ENCODE measurements at regions not wholly inside any gene's neighbourhood (a gene's known extent, or its start where the extent isn't known, plus 50 kb on each side); places are given as distances from the start of the nearest gene placed in this dataset.
A peak's percentile ranks its signal among the peaks of the same experiment; 100 is the strongest.

DNA sequence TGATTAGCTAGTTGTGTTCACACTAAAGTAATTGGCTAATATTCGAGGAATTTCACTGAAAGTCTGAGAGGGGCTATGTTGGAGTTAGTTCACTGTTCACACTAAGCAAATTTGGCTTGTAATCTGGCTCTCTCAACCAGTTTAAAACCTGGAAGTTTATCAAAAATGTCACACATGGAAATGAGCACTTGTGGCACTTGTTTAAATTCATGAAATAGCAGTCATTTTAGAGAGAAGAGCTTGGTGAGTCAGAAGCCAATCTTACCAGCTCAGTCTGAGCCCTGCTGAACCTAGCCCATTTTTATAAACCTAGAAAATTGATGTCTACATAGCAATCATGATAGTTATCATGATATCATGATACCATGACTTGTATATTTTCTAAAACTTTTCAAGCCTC is 90.7 kb upstream of the JADE1 start:
- H3K9me3 ChIP-seq (replicated peaks; ENCODE audit: low read length): no peaks in the 10 kb centered on the region
- H3K4me3 ChIP-seq (ENCODE audit: low read length): no peak overlapping the region
- no peaks in the 10 kb centered on the region for H3K27me3 ChIP-seq (ENCODE audit: control insufficient read depth, insufficient read depth, low read length)
- H3K4me2 ChIP-seq (ENCODE audit: low read length): no peak overlapping the region
- peaks cover 5% of the 10 kb centered on the region for H3K4me1 ChIP-seq (ENCODE audit: control insufficient read depth, insufficient read depth, low read length)
- H3K36me3 ChIP-seq (ENCODE audit: insufficient read depth, low read length): no peaks in the 10 kb centered on the region
- H3K9ac ChIP-seq (ENCODE audit: low read depth, low read length): no peak overlapping the region

DNA sequence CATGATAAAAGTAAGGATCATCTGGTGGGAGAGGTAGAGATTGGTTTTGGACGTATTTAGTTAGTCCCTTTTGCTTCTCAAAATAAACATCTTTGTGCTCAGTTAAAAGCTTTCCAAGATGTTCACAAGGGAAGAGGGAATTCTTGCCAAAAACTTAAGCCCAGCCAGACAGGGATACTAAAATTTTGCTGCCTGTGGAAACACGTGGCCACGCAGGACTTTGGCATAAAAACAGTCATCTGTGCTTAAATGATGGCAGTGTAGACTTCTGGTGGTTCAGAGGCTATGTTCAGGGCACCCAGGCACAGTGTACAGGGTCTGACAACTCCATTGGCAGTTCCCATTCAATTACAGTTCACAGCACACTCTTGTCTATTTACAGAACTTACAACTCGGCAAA is 93.2 kb upstream of the JADE1 start:
- Histone ChIP-seq H3K9me3 (replicated peaks; ENCODE audit: low read length) (no peaks in the 10 kb centered on the region), H3K4me1 (ENCODE audit: control insufficient read depth, insufficient read depth, low read length) (peaks cover 5% of the 10 kb centered on the region), H3K27me3 (ENCODE audit: control insufficient read depth, insufficient read depth, low read length) (no peaks in the 10 kb centered on the region), H3K9ac (ENCODE audit: low read depth, low read length) (no peak overlapping the region), H3K36me3 (ENCODE audit: insufficient read depth, low read length) (no peaks in the 10 kb centered on the region), H3K4me2 (ENCODE audit: low read length) (no peak overlapping the region), H3K4me3 (ENCODE audit: low read length) (no peak overlapping the region)

DNA sequence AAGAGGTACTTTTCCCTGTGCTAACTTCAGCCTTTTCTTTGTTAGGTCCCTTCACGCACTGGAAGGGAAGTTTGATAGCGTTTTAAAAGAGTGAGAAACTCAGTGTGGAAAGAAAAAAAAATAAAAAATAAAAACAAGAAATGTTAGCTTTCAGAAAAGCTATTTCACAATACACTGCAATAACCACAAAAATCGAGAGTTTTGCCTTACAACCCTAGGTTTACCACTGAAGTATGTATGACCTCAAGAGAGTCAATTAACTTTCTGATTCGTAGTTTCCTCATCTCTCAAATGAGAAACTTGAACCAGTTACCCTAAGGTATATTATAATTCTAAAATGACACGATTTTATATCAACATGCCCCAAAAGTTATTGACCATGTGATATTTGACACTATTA is 93.9 kb upstream of the JADE1 start:
- no peaks in the 10 kb centered on the region for H3K36me3 ChIP-seq (ENCODE audit: insufficient read depth, low read length)
- no peaks in the 10 kb centered on the region for H3K9me3 ChIP-seq (replicated peaks; ENCODE audit: low read length)
- H3K4me1 ChIP-seq (ENCODE audit: control insufficient read depth, insufficient read depth, low read length): peaks cover 5% of the 10 kb centered on the region
- no peak overlapping the region for H3K4me3 ChIP-seq (ENCODE audit: low read length)
- no peak overlapping the region for H3K4me2 ChIP-seq (ENCODE audit: low read length)
- H3K9ac ChIP-seq (ENCODE audit: low read depth, low read length): no peak overlapping the region
- H3K27me3 ChIP-seq (ENCODE audit: control insufficient read depth, insufficient read depth, low read length): no peaks in the 10 kb centered on the region

DNA sequence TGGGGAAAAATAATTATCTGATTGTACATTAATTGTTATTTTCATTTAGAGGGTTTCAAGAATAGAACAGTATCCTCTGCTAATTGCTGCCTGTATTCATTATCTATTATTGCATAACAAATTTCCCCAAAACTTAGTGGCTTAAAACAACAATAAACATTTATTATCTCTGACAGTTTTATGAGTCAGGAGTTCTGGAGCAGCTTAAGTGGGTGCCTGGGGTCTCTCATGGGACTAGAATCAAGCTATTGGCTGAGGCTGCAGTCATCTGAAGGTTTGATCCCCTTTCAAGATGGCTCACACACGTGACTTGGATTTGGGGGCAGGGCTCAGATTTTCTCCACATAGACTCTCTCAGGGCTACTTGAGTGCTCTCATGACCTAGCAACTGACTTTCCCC is 98.1 kb upstream of the JADE1 start:
- Histone ChIP-seq H3K36me3 (ENCODE audit: insufficient read depth, low read length) (no peaks in the 10 kb centered on the region), H3K4me2 (ENCODE audit: low read length) (no peak overlapping the region), H3K4me1 (ENCODE audit: control insufficient read depth, insufficient read depth, low read length) (peaks cover 14% of the 10 kb centered on the region), H3K9me3 (replicated peaks; ENCODE audit: low read length) (no peaks in the 10 kb centered on the region), H3K4me3 (ENCODE audit: low read length) (no peak overlapping the region), H3K9ac (ENCODE audit: low read depth, low read length) (no peak overlapping the region), H3K27me3 (ENCODE audit: control insufficient read depth, insufficient read depth, low read length) (no peaks in the 10 kb centered on the region)

DNA sequence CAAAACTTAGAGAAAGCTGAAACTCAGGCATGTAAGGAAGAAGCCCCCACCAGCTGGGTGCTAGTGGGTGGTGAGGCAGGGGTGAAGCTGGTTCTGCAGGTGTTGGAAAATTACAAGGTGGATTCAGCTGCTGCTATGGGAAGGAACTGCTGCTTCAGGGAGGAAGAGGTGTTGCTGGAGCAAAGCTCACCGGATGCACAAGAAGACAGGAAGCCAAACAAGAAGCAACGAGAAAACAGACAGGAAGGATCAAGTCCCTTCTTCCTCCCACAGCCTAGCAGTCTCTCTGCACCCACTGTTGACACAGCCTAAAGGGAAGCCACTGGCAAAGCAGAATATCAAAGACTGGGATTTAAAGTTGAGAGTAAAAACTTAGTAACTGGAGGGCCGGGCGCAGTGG is 100.2 kb upstream of the JADE1 start:
- no peaks in the 10 kb centered on the region for H3K27me3 ChIP-seq (ENCODE audit: control insufficient read depth, insufficient read depth, low read length)
- no peaks in the 10 kb centered on the region for H3K36me3 ChIP-seq (ENCODE audit: insufficient read depth, low read length)
- no peak overlapping the region for H3K9ac ChIP-seq (ENCODE audit: low read depth, low read length)
- peaks cover 10% of the 10 kb centered on the region for H3K4me1 ChIP-seq (ENCODE audit: control insufficient read depth, insufficient read depth, low read length)
- H3K4me3 ChIP-seq (ENCODE audit: low read length): no peak overlapping the region
- no peaks in the 10 kb centered on the region for H3K9me3 ChIP-seq (replicated peaks; ENCODE audit: low read length)
- no peak overlapping the region for H3K4me2 ChIP-seq (ENCODE audit: low read length)

DNA sequence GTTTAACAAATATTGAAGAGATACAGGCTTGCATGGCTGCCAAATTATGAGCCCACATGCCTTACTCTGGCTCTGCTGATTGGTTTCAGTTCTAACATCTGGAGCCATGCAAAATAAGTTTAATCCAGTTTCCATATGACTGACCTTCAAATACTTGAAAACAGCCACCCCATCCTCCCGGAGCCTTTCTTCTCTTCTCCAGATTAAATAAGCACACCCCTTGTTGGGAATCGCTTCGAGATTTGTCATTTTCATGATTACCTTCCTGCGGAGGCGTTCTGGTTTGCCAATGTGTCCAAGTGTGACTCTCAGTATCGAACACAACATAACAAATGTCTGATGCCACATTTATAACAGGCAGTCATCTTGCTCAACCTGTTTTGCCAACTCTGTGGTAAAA is 101.6 kb upstream of the JADE1 start:
- Histone ChIP-seq H3K4me2 (ENCODE audit: low read length) (peak overlapping the region; percentile 72), H3K9me3 (replicated peaks; ENCODE audit: low read length) (no peaks in the 10 kb centered on the region), H3K9ac (ENCODE audit: low read depth, low read length) (no peak overlapping the region), H3K4me3 (ENCODE audit: low read length) (peak overlapping the region; percentile 53), H3K27me3 (ENCODE audit: control insufficient read depth, insufficient read depth, low read length) (no peaks in the 10 kb centered on the region), H3K36me3 (ENCODE audit: insufficient read depth, low read length) (no peaks in the 10 kb centered on the region), H3K4me1 (ENCODE audit: control insufficient read depth, insufficient read depth, low read length) (peaks cover 10% of the 10 kb centered on the region)

DNA sequence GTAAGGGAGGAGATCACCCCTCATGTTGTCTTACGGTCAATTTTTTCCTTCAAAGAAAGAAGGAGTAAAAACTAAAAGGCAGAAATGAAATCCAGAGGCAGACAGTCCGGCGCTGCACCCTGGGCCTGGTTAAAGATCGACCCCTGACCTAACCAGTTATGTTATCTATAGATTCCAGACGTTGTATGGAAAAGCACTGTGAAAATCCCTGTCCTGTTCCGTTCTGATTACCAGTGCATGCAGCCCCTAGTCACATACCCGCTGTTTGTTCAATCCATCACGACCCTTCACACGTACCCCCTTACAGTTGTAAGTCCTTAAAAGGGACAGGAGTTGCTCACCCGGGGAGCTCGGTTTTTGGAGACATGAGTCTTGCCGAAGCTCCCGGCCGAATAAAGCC is 105.6 kb upstream of the JADE1 start:
- Histone ChIP-seq H3K4me2 (ENCODE audit: low read length) (no peak overlapping the region), H3K4me3 (ENCODE audit: low read length) (no peak overlapping the region), H3K36me3 (ENCODE audit: insufficient read depth, low read length) (no peaks in the 10 kb centered on the region), H3K27me3 (ENCODE audit: control insufficient read depth, insufficient read depth, low read length) (no peaks in the 10 kb centered on the region), H3K9me3 (replicated peaks; ENCODE audit: low read length) (no peaks in the 10 kb centered on the region), H3K9ac (ENCODE audit: low read depth, low read length) (no peak overlapping the region), H3K4me1 (ENCODE audit: control insufficient read depth, insufficient read depth, low read length) (peaks cover 10% of the 10 kb centered on the region)

DNA sequence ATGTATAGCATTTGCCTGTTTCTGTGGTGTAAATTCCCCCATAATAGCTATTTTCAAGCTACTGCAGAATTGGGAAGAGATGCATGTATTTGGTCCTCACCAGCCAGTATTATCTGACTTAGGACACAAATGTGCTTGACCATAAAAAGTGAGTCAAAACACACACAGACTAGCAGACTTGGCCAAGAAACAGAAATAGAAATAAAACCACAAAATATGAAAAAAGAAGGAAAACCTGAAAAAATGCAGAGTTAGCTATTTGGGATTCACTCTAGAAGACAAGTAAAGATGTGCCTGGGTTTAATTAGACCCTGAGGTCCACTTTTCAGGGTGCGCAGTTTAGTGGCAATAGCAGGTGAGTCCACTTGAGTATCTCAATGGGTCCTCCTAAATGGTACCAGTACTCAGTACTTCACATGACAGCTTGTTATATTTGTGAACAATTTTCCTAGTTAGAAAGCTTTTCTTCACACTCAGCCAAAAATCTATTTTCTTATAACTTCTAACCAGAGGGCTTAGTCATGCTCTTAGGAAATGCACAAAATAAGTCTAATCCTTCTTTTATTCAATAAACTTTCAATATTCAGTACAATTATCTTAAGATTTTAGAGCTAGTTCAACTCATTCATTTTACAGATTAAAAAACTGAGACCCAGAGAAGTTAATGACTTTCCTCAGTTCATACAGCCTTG is 108.7 kb upstream of the JADE1 start:
- Histone ChIP-seq H3K4me1 (ENCODE audit: control insufficient read depth, insufficient read depth, low read length) (no peaks in the 10 kb centered on the region), H3K9me3 (replicated peaks; ENCODE audit: low read length) (no peaks in the 10 kb centered on the region), H3K27me3 (ENCODE audit: control insufficient read depth, insufficient read depth, low read length) (no peaks in the 10 kb centered on the region), H3K9ac (ENCODE audit: low read depth, low read length) (no peak overlapping the region), H3K36me3 (ENCODE audit: insufficient read depth, low read length) (no peaks in the 10 kb centered on the region), H3K4me2 (ENCODE audit: low read length) (no peak overlapping the region), H3K4me3 (ENCODE audit: low read length) (no peak overlapping the region)

DNA sequence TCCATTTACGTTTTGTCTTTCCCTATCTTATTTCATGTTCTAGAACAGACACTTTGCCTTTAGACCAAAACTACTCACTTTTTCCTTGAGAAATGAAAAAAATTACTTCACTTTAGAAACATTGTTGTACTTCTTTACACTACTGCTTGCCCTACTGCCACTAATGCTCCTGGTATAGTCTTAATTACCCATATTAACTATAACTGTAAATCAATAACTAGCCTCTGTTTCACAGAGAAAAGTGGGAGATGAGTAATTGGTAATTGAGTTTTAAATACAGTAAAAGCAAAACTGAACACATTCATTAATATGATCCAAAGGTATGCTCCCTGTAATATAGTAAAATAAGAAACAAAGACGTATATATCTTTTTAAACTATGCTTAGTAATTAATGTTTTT is 111.1 kb upstream of the JADE1 start:
- Histone ChIP-seq H3K4me2 (ENCODE audit: low read length) (no peak overlapping the region), H3K4me3 (ENCODE audit: low read length) (no peak overlapping the region), H3K4me1 (ENCODE audit: control insufficient read depth, insufficient read depth, low read length) (no peaks in the 10 kb centered on the region)

DNA sequence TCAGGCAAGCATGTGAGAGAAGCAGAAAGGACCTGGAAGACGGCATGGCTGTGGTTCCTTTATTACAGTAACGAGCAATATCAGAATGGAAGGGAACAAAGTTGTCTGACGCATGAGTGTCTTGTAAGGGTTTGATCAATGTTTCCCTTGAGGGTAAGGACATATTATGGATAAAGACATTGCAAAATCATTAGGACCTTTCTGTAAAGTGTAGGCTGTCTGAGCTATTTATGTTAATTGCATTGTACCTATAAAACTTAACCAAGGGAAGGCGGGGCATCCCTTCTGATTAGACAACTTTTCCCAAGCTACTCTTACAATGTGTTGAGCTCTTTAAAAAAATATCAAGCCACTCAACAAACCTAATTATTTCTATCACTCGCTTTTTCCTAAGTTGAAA is 112.2 kb upstream of the JADE1 start:
- no peaks in the 10 kb centered on the region for H3K27me3 ChIP-seq (ENCODE audit: control insufficient read depth, insufficient read depth, low read length)
- H3K9ac ChIP-seq (ENCODE audit: low read depth, low read length): no peak overlapping the region
- no peak overlapping the region for H3K4me2 ChIP-seq (ENCODE audit: low read length)
- H3K36me3 ChIP-seq (ENCODE audit: insufficient read depth, low read length): no peaks in the 10 kb centered on the region
- H3K4me1 ChIP-seq (ENCODE audit: control insufficient read depth, insufficient read depth, low read length): no peaks in the 10 kb centered on the region
- no peak overlapping the region for H3K4me3 ChIP-seq (ENCODE audit: low read length)
- no peaks in the 10 kb centered on the region for H3K9me3 ChIP-seq (replicated peaks; ENCODE audit: low read length)

More for the DNA sequence above, 111.1 kb upstream of the JADE1 start:
- Histone ChIP-seq H3K9me3 (replicated peaks; ENCODE audit: low read length) (no peaks in the 10 kb centered on the region), H3K9ac (ENCODE audit: low read depth, low read length) (no peak overlapping the region), H3K27me3 (ENCODE audit: control insufficient read depth, insufficient read depth, low read length) (no peaks in the 10 kb centered on the region), H3K36me3 (ENCODE audit: insufficient read depth, low read length) (no peaks in the 10 kb centered on the region)

DNA sequence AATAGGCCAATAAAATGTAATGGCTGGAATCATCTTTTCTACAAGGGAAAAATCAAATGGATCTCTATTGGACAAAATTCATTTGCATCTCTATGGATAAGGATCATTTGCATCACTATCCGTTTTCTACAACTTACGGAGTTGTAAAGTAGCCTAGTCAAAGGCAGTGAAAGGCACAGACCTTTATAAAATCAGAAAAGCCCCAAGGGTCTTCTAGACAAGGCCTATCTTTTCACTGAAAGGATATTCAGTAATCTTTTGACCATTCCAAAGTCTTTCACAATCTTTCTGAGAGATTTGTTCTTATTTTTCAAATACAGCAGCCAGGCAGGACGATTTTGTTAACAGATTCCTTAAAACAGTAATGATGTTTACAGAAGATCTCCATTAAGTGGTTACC is 119.5 kb upstream of the JADE1 start:
- Histone ChIP-seq H3K4me2 (ENCODE audit: low read length) (no peak overlapping the region), H3K4me1 (ENCODE audit: control insufficient read depth, insufficient read depth, low read length) (no peaks in the 10 kb centered on the region), H3K9me3 (replicated peaks; ENCODE audit: low read length) (no peaks in the 10 kb centered on the region), H3K36me3 (ENCODE audit: insufficient read depth, low read length) (no peaks in the 10 kb centered on the region), H3K4me3 (ENCODE audit: low read length) (no peak overlapping the region), H3K9ac (ENCODE audit: low read depth, low read length) (no peak overlapping the region), H3K27me3 (ENCODE audit: control insufficient read depth, insufficient read depth, low read length) (no peaks in the 10 kb centered on the region)

DNA sequence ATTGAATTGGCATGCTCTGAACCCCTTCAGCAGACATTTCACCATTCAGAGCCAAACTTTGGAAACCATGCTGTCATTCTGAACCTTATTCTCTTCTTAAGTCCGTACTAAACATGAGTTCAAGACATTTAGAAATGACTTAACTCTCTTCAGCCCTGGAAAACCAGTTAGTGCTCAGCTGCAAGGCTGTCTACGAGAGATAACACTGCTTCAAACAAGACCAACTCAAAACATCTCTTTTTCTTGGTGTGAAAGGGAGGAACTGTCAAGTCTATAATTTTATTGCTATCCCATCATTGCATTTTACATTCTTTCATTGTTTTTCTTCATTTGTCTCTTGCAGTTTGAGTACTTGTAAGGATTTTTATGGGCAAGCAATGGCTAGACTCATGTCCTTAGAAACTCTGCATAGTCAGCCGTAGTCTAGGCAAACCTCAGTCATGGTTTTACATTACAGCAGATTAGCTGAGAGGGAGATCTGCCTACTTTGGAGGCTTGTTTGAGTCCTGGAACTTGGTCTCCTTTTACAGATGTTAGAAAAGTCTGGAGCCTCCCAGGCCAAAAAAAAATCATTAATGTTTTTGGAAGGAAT is 120.6 kb upstream of the JADE1 start:
- Histone ChIP-seq H3K4me1 (ENCODE audit: control insufficient read depth, insufficient read depth, low read length) (no peaks in the 10 kb centered on the region), H3K9ac (ENCODE audit: low read depth, low read length) (no peak overlapping the region), H3K4me2 (ENCODE audit: low read length) (no peak overlapping the region), H3K36me3 (ENCODE audit: insufficient read depth, low read length) (no peaks in the 10 kb centered on the region), H3K27me3 (ENCODE audit: control insufficient read depth, insufficient read depth, low read length) (no peaks in the 10 kb centered on the region), H3K9me3 (replicated peaks; ENCODE audit: low read length) (no peaks in the 10 kb centered on the region), H3K4me3 (ENCODE audit: low read length) (no peak overlapping the region)
